PC-9 (cell line): ENCODE measurements at regions not wholly inside any gene's neighbourhood (a gene's known extent, or its start where the extent isn't known, plus 50 kb on each side); places are given as distances from the start of the nearest gene placed in this dataset.

Source experiments
- BruUV-seq: library from RNA; stranded (reverse); fragments of 400-500 nt; replicated peaks from 2 replicates; lab custom pipeline; 2021; lab: Mats Ljungman, UMichigan
- CTCF ChIA-PET: fragments of 300-600 bp; sonication (Branson Sonifier 250); formaldehyde crosslinking; loops from one replicate; lab custom pipeline; 2022; ENCODE audit warnings: antibody characterized with exemption; lab: Charles Lee
- POLR2A ChIA-PET: fragments of 300-600 bp; sonication (Branson Sonifier 250); formaldehyde crosslinking; loops from one replicate; lab custom pipeline; 2022; ENCODE audit warnings: antibody characterized with exemption; ENCODE audit not compliant: unreplicated experiment; lab: Charles Lee
- DNase-seq, 2 experiments: peaks; one replicate each; pipeline versions ENCODE4 v3.0.0 to v3.0.0-alpha.2; 2015 to 2022; ENCODE audit warnings: mixed read lengths in 1 of 2
- H2AFZ ChIP-seq: fragments of 200-600 bp; sonication (generic); 2 replicates; pipeline ENCODE4 v1.8.1; 2017; ENCODE audit warnings: antibody characterized with exemption
- H3F3A ChIP-seq: fragments of 200-600 bp; sonication (generic); 2 replicates; pipeline ENCODE4 v1.8.1; 2017; ENCODE audit warnings: antibody characterized with exemption, mild to moderate bottlenecking, low read depth; ENCODE audit not compliant: insufficient read depth
- H3K27ac ChIP-seq: fragments of 200-600 bp; sonication (generic); 2 replicates; pipeline ENCODE4 v1.6.1; 2016; ENCODE audit warnings: mixed run types
- H3K27me3 ChIP-seq: fragments of 200-600 bp; sonication (generic); 2 replicates; pipeline ENCODE4 v1.6.1; 2016; ENCODE audit warnings: low read depth, mixed run types; ENCODE audit not compliant: insufficient read depth
- H3K36me3 ChIP-seq: fragments of 200-600 bp; sonication (generic); 2 replicates; pipeline ENCODE4 v1.6.1; 2016; ENCODE audit warnings: low read depth, mixed run types
- H3K4me1 ChIP-seq: fragments of 200-600 bp; sonication (generic); replicated peaks from 2 replicates; pipeline ENCODE4 v1.6.1; 2016; ENCODE audit warnings: mixed run types; ENCODE audit not compliant: insufficient read depth
- H3K4me2 ChIP-seq: fragments of 200-600 bp; sonication (generic); 2 replicates; pipeline ENCODE4 v1.6.1; 2017; ENCODE audit warnings: mixed run types
- H3K4me3 ChIP-seq: fragments of 200-600 bp; sonication (generic); 2 replicates; pipeline ENCODE4 v1.6.1; 2016; ENCODE audit warnings: mixed run types
- H3K79me2 ChIP-seq: fragments of 200-600 bp; sonication (generic); 2 replicates; pipeline ENCODE4 v1.6.1; 2017; ENCODE audit warnings: low read depth, mixed run types
- H3K9me2 ChIP-seq: fragments of 200-600 bp; sonication (generic); 2 replicates; pipeline ENCODE4 v1.8.1; 2017; ENCODE audit warnings: mild to moderate bottlenecking; ENCODE audit not compliant: insufficient read depth
- H3K9me3 ChIP-seq: fragments of 200-600 bp; sonication (generic); 2 replicates; pipeline ENCODE4 v1.8.1; 2016; ENCODE audit warnings: low read depth; ENCODE audit not compliant: insufficient read depth
- H4K20me1 ChIP-seq: fragments of 200-600 bp; sonication (generic); 2 replicates; pipeline ENCODE4 v1.8.1; 2017; ENCODE audit not compliant: insufficient read depth
- CTCF ChIP-seq: fragments of 200-600 bp; sonication (generic); conservative IDR thresholded peaks from 2 replicates; pipeline ENCODE4 v1.6.1; 2017; ENCODE audit warnings: mixed run types, antibody characterized with exemption, mild to moderate bottlenecking, moderate library complexity
- EZH2 ChIP-seq: fragments of 200-600 bp; sonication (generic); IDR thresholded peaks from 2 replicates; pipeline ENCODE4 v1.8.0; 2017; ENCODE audit warnings: antibody characterized with exemption, low read depth
- intact Hi-C: fragments of 100-400 bp; cut with micrococcal nuclease; formaldehyde crosslinking; loops from one replicate; pipeline ENCODE4 v1.10.0; 2022; ENCODE audit not compliant: unreplicated experiment

GRCh38 chr17:59487161-59487873 lies 78.1 kb upstream of the DHX40 start:
- no peak overlapping the region for H3K27ac ChIP-seq
- DNase-seq: no peak
- ChIA-PET POLR2A (no interaction called here), CTCF (no interaction called here)
- no peaks in the 10 kb centered on the region for H3K36me3 ChIP-seq
- H3K9me3 ChIP-seq: no peaks in the 10 kb centered on the region
- H2AFZ ChIP-seq: no peak overlapping the region
- H3K79me2 ChIP-seq: no peaks in the 10 kb centered on the region
- peaks cover 12% of the 10 kb centered on the region for H3K4me1 ChIP-seq
- no peak overlapping the region for H3K4me2 ChIP-seq
- no peaks in the 10 kb centered on the region for H4K20me1 ChIP-seq
- 0 out of 2 replicates have a peak, but pooled peaks cover 3% of the 10 kb centered on the region for H3K9me2 ChIP-seq
- intact Hi-C loops: no loop called here
- no peaks in the 10 kb centered on the region for H3K27me3 ChIP-seq
- H3F3A ChIP-seq: 0 out of 2 replicates have a peak, but pooled peaks cover 1% of the 10 kb centered on the region
- no peak overlapping the region for H3K4me3 ChIP-seq
- no peak for TF ChIP-seq EZH2
- TF ChIP-seq CTCF: no peak
- BruUV-seq: no TSS peak

GRCh38 chr17:59488805-59489204 lies 76.6 kb upstream of the DHX40 start:
- H3K4me2 ChIP-seq: no peak overlapping the region
- H4K20me1 ChIP-seq: no peaks in the 10 kb centered on the region
- intact Hi-C loops: no loop called here
- no peaks in the 10 kb centered on the region for H3K27me3 ChIP-seq
- H3K9me2 ChIP-seq: 0 out of 2 replicates have a peak, but pooled peaks cover 3% of the 10 kb centered on the region
- TF ChIP-seq CTCF (no peak), EZH2 (no peak)
- no peak for DNase-seq
- CTCF ChIA-PET: no interaction called here
- H3K36me3 ChIP-seq: no peaks in the 10 kb centered on the region
- peaks cover 6% of the 10 kb centered on the region; the same call in 1 of the 2 replicates for H3F3A ChIP-seq
- no peak overlapping the region for H3K27ac ChIP-seq
- POLR2A ChIA-PET: no interaction called here
- no TSS peak for BruUV-seq
- no peaks in the 10 kb centered on the region for H3K79me2 ChIP-seq
- H3K4me1 ChIP-seq: peaks cover 16% of the 10 kb centered on the region
- no peak overlapping the region for H3K4me3 ChIP-seq
- no peak overlapping the region for H2AFZ ChIP-seq
- no peaks in the 10 kb centered on the region for H3K9me3 ChIP-seq

- no peak overlapping the region for H3K4me2 ChIP-seq
- ChIA-PET POLR2A (interaction anchor here (0.7 kb wide), 1 partner anchor 13 kb away, joined by 21 read pairs; no protein-coding TSS in a partner anchor), CTCF (no interaction called here)
- H3K4me3 ChIP-seq: no peak overlapping the region
- no peak overlapping the region for H2AFZ ChIP-seq
- no peaks in the 10 kb centered on the region for H3K79me2 ChIP-seq
- H3K36me3 ChIP-seq: no peaks in the 10 kb centered on the region
- BruUV-seq: no TSS peak
- no peaks in the 10 kb centered on the region for H3K9me3 ChIP-seq
- no peak overlapping the region for H3K27ac ChIP-seq
- peaks cover 16% of the 10 kb centered on the region for H3K4me1 ChIP-seq
- TF ChIP-seq CTCF: no peak
- TF ChIP-seq EZH2: no peak
- H4K20me1 ChIP-seq: no peaks in the 10 kb centered on the region
- H3K27me3 ChIP-seq: no peaks in the 10 kb centered on the region
- intact Hi-C loops: no loop called here
- DNase-seq: no peak
- no peaks in the 10 kb centered on the region for H3K9me2 ChIP-seq
- H3F3A ChIP-seq: peaks cover 6% of the 10 kb centered on the region; the same call in 1 of the 2 replicates
These were observed 75.2 kb upstream of the DHX40 start for GRCh38 chr17:59490216-59490615.
